HG03095 (cell line): ENCODE measurements at regions not wholly inside any gene's neighbourhood (a gene's known extent, or its start where the extent isn't known, plus 50 kb on each side); places are given as distances from the start of the nearest gene placed in this dataset.

ENCODE experiments used
- ATAC-seq: cut with Tn5 transposase; IDR thresholded peaks from one replicate; pipeline ENCODE4 v1.9.1; 2021; ENCODE audit warnings: moderate library complexity; ENCODE audit not compliant: unreplicated experiment

- no peak for ATAC-seq
Measured at GRCh38 chr1:217010253-217010652, 287.0 kb upstream of the ESRRG start.

GRCh38 chr1:217009376-217009775 is 286.1 kb upstream of the ESRRG start:
- no peak for ATAC-seq

GRCh38 chr1:217004776-217005436 is 281.7 kb upstream of the ESRRG start:
- ATAC-seq: no peak

GRCh38 chr1:217003355-217003754 is 280.1 kb upstream of the ESRRG start:
- ATAC-seq: no peak

GRCh38 chr1:216997831-216998230 is 274.6 kb upstream of the ESRRG start:
- ATAC-seq: no peak

- no peak for ATAC-seq
Measured at GRCh38 chr1:216997069-216997468, 273.8 kb upstream of the ESRRG start.

- ATAC-seq: no peak
Measured at GRCh38 chr1:216984536-216984935, 261.3 kb upstream of the ESRRG start.

- ATAC-seq: no peak
Measured at GRCh38 chr1:216983823-216984222, 260.6 kb upstream of the ESRRG start.

- ATAC-seq: no peak
Measured at GRCh38 chr1:216961516-216961915, 238.3 kb upstream of the ESRRG start.

- no peak for ATAC-seq
Measured at GRCh38 chr1:216960716-216961115, 237.5 kb upstream of the ESRRG start.

- ATAC-seq: no peak
Measured at GRCh38 chr1:216958569-216958968, 235.3 kb upstream of the ESRRG start.

- no peak for ATAC-seq
Measured at GRCh38 chr1:216953495-216953894, 230.3 kb upstream of the ESRRG start.

GRCh38 chr1:216952864-216953263 is 229.6 kb upstream of the ESRRG start:
- ATAC-seq: no peak

- ATAC-seq: no peak
Measured at GRCh38 chr1:216945538-216946080, 222.4 kb upstream of the ESRRG start.

- ATAC-seq: no peak
Measured at GRCh38 chr1:216944864-216945510, 221.8 kb upstream of the ESRRG start.

GRCh38 chr1:216937491-216937890 is 214.3 kb upstream of the ESRRG start:
- no peak for ATAC-seq

GRCh38 chr1:216936779-216937178 is 213.6 kb upstream of the ESRRG start:
- no peak for ATAC-seq

- ATAC-seq: no peak
Measured at GRCh38 chr1:216935901-216936300, 212.7 kb upstream of the ESRRG start.

GRCh38 chr1:216932424-216932823 is 209.2 kb upstream of the ESRRG start:
- ATAC-seq: no peak

- ATAC-seq: no peak
Measured at GRCh38 chr1:216929870-216930582, 206.8 kb upstream of the ESRRG start.

- ATAC-seq: no peak
Measured at GRCh38 chr1:216927633-216928032, 204.4 kb upstream of the ESRRG start.
